NCI-H146 treated with DMSO at 0.1 percent for 48 hours (cell line): ENCODE measurements at regions not wholly inside any gene's neighbourhood (a gene's known extent, or its start where the extent isn't known, plus 50 kb on each side); places are given as distances from the start of the nearest gene placed in this dataset.

Experiments
- DNase-seq: peaks from one replicate; lab custom pipeline; 2025; ENCODE audit not compliant: unreplicated experiment; lab: John Stamatoyannopoulos, UW

GRCh38 chr4:152038238-152038637 lies 277.4 kb upstream of the GATB start:
- DNase-seq, result no peak

DNA sequence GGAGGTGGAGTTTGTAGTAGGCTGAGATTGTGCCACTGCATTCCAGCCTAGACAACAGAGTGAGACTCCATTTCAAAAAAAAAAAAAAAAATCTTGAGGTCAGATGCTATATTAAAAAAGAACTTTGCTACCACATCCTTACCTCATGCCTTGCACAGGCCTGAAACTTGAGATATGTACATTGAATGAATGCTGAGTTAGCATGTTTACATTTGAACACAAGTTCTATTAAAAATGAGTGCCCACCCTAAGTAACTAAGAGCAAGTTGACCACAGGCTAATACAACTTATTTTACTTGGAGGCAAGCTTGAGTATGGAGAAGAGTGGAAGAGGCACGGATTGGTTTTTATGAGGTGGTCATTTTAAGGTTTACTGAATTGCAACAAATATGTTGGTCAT lies 276.6 kb upstream of the GATB start:
- DNase-seq, result no peak

DNA sequence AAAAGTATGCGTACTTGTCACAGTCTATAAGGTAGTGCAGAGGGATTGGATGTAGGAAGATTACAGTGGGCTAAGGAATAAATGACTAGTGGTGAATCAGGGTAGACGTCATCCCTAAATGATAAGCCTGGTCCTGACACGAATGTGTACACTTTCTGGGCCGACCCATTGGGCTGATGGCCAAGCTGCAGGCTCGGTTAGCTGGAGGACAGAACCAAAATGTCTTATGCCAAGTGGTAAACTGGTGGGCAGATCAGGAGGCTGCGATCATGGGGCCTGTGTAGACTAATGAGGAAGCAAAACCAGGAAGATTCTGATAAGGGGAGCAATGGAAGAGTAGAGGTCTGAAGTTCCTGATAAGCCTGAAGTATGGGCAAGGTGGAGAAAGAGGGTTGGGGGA lies 272.8 kb upstream of the GATB start:
- DNase-seq, result no peak

DNA sequence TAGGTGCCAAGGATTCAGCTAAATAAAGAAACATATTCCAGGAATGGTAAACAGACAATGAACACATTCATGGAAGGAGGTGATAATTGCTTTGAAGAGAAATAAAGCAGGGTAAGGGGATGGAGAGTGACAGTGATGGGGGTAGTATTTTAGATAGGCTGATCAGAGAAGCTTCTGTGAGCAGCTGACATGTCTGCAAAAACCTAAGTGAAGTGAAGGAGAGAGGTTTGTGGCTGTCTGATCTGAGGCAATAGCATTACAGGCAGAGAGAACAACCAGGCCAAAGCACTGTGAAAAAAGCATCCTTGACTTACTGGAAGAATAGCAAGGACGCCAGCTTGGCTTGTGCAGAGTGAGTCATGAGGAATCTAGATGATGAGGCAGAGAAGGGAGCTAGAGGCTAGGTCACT lies 271.9 kb upstream of the GATB start:
- DNase-seq, result no peak

GRCh38 chr4:152029631-152030030 lies 268.8 kb upstream of the GATB start:
- DNase-seq, result no peak

GRCh38 chr4:152028131-152028530 lies 267.3 kb upstream of the GATB start:
- peak; percentile 59 for DNase-seq

DNA sequence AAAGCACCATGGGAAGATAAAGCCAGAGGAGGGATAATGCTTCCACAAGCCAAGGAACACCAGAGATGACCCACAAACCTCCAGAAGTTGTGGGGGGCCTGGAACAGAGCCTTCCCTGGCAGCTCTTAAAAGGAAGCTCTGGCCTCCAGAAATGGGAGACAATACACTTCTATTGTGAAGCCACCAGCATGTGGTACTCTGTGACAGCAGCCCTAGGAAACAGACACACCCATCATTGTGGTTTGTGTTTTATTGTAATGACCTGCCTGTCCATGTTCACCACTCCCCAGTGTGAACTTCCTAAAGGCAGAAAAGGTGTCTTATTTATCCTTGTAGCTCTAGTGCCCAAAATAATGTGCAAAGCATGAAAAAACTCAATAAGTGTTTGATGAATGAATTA lies 264.1 kb upstream of the GATB start:
- DNase-seq, result no peak

DNA sequence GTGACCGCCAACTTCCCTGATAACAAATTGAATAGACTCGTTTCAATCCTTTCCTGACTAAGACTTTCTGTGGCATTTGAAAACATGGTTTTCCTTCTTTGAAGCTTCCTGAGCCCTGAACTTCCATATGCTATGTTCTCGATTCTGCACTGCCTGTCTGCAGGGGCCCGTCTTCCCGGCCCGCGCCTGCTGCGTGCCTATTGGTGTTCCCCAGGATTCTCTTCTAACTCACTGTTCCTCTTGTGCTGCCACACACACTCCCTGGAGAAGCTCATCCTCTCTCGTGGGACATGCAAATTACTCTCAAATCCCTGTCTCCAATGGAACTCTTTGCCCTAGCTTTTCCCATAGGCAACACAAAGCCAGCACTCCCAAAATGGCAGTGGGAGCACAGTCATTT lies 262.9 kb upstream of the GATB start:
- DNase-seq, result no peak

DNA sequence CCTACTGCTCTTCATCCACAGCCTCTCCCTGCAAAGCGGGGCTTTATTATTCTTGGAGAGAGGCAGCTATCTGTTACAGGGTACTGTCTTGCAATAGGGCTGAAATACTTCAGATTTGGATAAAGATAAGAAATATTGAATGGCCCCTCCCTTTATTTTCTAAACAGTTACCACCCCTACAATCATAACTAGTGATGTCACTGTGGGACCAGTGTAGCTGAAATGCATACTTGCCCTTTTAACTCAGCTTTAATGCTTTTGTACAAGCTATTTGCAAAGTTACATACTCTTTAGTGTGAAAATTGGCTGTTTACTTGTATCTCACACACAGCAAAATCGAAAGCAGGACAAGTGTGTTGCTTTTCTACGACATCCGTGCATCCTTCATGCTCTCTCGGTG lies 261.7 kb upstream of the GATB start:
- no peak for DNase-seq

GRCh38 chr4:152021788-152022438 lies 261.1 kb upstream of the GATB start:
- no peak for DNase-seq

GRCh38 chr4:152020073-152020472 lies 259.3 kb upstream of the GATB start:
- no peak for DNase-seq

GRCh38 chr4:152016303-152016620 lies 255.5 kb upstream of the GATB start:
- no peak for DNase-seq

- DNase-seq, result no peak
These were observed 254.9 kb upstream of the GATB start for GRCh38 chr4:152015597-152016302.

- no peak for DNase-seq
These were observed 253.5 kb upstream of the GATB start for GRCh38 chr4:152014280-152014679.

DNA sequence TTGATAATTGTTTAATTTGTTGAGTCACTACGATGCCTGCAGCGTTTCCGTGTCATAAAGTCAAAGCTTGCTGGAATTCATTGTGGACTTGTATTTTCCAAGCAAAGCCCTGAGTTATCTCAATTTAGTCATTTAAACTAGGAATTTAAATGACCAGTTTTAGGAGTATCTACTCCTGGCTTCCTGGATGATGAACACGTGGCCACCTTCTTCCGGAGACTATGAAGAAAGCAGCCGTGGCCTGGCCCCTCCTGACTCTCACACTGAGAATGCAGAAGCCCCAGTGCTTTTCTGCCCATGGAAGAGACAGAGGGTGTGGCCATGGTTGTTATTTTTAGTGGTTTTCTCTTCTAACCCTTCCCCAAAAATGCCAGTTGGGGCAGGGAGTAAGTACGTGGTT lies 250.7 kb upstream of the GATB start:
- DNase-seq, result no peak

DNA sequence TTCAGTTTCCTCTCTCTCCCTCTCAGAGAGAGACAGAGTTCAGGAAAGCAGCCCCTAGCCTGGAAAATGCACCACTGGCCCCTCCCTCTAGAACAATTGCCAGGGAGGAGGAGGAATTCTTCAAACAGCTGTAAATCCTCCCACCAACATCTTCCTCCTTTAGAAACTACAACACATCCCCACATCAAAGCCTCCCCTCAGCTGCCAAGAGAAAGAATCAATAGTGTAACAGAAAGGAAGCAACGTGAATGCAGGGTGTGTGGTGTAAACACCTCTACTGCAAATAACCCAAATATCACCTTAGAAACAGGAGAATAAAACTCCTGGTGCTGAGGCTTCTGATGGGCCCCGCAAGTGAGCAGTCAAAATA lies 249.9 kb upstream of the GATB start:
- no peak for DNase-seq

DNA sequence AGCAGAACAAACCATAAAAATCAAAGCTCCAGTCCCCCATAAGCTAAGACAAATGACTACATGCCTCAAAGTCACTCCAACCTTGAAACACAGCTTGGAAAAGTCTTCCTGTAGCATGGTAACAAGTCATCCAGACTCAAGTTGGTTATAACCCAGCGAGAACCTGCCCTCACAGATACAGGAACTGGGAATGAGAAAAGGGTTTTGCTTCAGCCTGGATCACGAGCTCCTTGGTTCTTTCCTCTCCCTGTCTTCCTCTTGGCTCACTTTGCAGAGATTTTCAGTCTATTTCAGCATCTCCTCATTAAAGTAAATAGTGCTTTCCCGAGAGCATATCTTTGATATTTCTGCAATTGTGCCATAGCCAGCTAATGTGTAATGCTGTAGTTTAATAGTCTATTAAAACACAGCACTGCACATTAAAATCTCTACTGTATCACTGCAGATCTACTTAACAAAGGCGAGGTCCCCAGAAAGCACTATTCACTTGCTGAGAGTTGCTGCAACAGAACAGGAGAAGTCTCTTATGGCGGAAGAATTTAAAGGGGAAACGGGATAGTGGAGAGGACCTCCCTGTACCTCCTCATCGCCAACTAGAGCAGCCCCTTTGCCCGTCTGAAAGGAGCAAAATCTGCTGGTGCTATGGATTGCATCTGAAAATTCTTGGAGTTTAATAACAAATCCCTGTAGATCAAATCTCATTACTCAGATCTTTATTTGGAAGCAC lies 249.3 kb upstream of the GATB start:
- no peak for DNase-seq

DNA sequence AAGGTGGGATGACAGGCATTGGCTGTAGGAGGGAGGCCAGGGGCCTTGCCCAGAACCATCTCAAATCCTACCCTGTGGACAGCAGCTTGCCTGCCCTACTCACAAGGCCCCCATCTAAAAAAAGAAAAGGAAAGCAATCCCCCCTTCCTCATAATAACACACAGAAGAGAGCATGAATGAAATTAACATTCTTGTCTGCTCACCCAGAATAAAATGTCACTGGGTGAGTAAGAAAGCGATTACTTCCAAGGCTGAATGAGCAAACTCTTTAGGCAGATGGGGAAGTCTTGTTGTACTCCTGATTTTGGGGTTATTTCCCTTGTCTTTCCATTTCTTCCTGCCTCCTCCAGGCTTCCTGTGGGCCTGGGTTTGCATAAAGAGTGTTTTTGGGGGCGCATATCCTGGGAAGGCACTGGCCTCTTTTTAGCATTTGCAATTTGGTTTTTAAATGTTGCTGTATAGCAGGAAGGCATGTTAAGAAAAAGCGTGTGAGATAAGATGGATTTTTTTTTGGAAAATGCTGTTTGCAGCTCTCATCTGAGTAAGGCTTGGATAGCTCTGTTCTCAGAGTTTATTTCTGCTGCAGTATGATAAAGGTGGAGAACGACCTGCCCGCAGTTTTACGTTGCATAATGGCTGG lies 248.3 kb upstream of the GATB start:
- no peak for DNase-seq

DNA sequence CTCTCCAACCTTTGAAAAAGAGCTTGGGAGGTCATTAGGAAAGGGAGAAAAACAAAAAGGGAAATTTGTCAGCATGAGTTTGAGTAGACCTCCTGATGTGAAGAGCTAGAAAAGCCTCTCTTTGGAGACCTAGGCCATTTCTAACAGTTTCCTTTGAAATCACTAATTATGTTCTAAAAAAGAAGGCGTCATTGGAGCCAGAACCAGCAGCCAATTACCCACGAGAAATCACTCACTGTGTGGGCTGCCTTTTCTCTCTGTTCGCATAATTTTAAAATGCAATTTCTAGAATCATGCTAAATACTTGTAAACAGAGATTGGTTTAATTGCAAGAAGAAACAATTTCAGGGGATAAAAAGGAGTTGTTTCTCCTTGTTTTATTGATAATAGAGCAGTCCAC lies 246.3 kb upstream of the GATB start:
- no peak for DNase-seq

GRCh38 chr4:152004801-152005200 lies 244.0 kb upstream of the GATB start:
- no peak for DNase-seq

- no peak for DNase-seq
These were observed 239.7 kb upstream of the GATB start for GRCh38 chr4:152000518-152000917.

GRCh38 chr4:151998723-151999122 lies 237.9 kb upstream of the GATB start:
- no peak for DNase-seq
